ENCODE measurements at regions not wholly inside any gene's neighbourhood (a gene's known extent, or its start where the extent isn't known, plus 50 kb on each side); places are given as distances from the start of the nearest gene placed in this dataset.

DNA sequence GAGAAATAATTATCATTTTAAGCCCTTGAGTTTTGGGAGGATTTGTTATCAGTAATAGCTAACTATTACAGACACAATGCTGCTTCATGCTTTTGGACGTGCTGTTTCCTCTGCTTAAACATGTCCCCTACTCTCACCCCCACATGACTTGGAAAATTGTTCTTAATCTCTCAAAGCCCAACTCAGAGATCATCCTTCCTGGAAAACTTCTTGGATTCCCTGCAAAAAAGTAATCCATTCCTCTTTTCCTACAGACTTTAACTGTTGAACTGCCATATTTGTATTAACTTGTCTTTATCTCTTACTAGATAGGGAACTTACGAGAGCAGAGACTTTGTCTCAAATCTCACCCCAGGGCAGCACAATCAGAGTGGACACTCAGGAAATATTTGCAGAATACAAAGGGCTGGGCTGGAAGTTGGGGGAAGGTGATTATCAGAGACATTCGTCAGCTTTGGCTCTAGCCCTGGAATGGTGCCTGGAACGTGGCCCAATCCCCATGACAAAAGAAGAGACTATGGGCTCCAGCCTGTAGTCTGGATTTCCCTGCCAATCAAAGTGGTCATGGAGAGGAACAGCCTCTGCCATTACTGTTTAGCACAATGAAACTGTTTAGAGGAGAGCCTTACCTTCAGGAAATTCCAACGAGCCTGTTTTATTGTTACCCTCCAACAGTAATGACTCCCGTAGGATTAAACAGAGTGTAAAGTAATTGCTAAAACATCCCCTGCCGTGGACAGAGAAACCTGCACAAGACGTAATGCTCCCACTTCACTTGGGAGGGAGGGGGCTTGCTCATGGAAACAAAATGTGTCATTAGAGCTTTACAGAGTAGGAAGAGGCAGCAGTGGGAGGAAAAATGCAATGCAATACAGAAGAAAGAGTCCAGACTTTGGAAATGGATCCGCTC, 140.4 kb upstream of the AUTS2 start:
- Mint-ChIP-seq H3K36me3 (no peaks in the 10 kb centered on the region), H3K27me3 (peaks cover 1% of the 10 kb centered on the region), H3K4me1 (no peaks in the 10 kb centered on the region), H3K4me3 (peak overlapping the region in 1 of 4 donors; percentile 17), H3K27ac (no peak overlapping the region), H3K9me3 (no peaks in the 10 kb centered on the region)

- Mint-ChIP-seq H3K27ac (no peak overlapping the region), H3K4me1 (peaks cover 0 to 1% (median 0%) of the 10 kb centered on the region in 3 donors), H3K4me3 (no peak overlapping the region), H3K27me3 (no peaks in the 10 kb centered on the region), H3K36me3 (no peaks in the 10 kb centered on the region), H3K9me3 (peaks cover 2 to 6% (median 3%) of the 10 kb centered on the region in 3 donors)
These were observed 134.2 kb upstream of the AUTS2 start for GRCh38 chr7:69464035-69464434.

GRCh38 chr7:69465262-69465661, 133.0 kb upstream of the AUTS2 start:
- no peaks in the 10 kb centered on the region for H3K36me3 Mint-ChIP-seq
- peaks cover 0 to 2% (median 0%) of the 10 kb centered on the region in 3 donors for H3K4me1 Mint-ChIP-seq
- no peak overlapping the region for H3K4me3 Mint-ChIP-seq
- H3K27me3 Mint-ChIP-seq = no peaks in the 10 kb centered on the region
- H3K9me3 Mint-ChIP-seq = peaks cover 3 to 9% (median 7%) of the 10 kb centered on the region in 3 donors
- no peak overlapping the region for H3K27ac Mint-ChIP-seq

- no peaks in the 10 kb centered on the region for H3K36me3 Mint-ChIP-seq
- no peak overlapping the region for H3K27ac Mint-ChIP-seq
- peaks cover 0 to 2% (median 0%) of the 10 kb centered on the region in 3 donors for H3K4me1 Mint-ChIP-seq
- H3K27me3 Mint-ChIP-seq = no peaks in the 10 kb centered on the region
- no peak overlapping the region for H3K4me3 Mint-ChIP-seq
- peaks cover 5 to 12% (median 7%) of the 10 kb centered on the region in 3 donors for H3K9me3 Mint-ChIP-seq
These were observed 130.4 kb upstream of the AUTS2 start for GRCh38 chr7:69467826-69468225.

GRCh38 chr7:69476416-69476815, 121.9 kb upstream of the AUTS2 start:
- Mint-ChIP-seq H3K4me1 (no peaks in the 10 kb centered on the region), H3K27me3 (no peaks in the 10 kb centered on the region), H3K9me3 (no peaks in the 10 kb centered on the region), H3K36me3 (no peaks in the 10 kb centered on the region), H3K27ac (no peak overlapping the region), H3K4me3 (no peak overlapping the region)

DNA sequence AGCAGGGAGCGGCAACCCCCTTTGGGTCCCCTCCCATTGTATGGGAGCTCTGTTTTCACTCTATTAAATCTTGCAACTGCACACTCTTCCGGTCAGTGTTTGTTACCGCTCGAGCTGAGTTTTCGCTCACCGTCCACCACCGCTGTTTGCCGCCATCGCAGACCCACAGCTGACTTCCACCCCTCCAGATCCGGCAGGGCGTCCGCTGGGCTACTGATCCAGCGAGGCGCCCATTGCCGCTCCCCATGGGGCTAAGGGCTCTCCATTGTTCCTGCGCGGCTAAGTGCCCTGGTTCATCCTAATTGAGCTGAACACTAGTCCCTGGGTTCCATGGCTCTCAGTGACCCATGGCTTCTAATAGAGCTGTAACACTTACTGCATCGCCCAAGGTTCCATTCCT, 115.6 kb upstream of the AUTS2 start:
- Mint-ChIP-seq H3K27me3 (peaks cover 2% of the 10 kb centered on the region), H3K4me3 (no peak overlapping the region), H3K9me3 (no peaks in the 10 kb centered on the region), H3K4me1 (no peaks in the 10 kb centered on the region), H3K36me3 (peaks cover 2% of the 10 kb centered on the region), H3K27ac (no peak overlapping the region)

- H3K36me3 Mint-ChIP-seq = no peaks in the 10 kb centered on the region
- H3K9me3 Mint-ChIP-seq = no peaks in the 10 kb centered on the region
- H3K4me1 Mint-ChIP-seq = peaks cover 4 to 6% (median 5%) of the 10 kb centered on the region in 3 donors
- no peaks in the 10 kb centered on the region for H3K27me3 Mint-ChIP-seq
- no peak overlapping the region for H3K4me3 Mint-ChIP-seq
- H3K27ac Mint-ChIP-seq = no peak overlapping the region
These were observed 108.7 kb upstream of the AUTS2 start for GRCh38 chr7:69489533-69489932.

DNA sequence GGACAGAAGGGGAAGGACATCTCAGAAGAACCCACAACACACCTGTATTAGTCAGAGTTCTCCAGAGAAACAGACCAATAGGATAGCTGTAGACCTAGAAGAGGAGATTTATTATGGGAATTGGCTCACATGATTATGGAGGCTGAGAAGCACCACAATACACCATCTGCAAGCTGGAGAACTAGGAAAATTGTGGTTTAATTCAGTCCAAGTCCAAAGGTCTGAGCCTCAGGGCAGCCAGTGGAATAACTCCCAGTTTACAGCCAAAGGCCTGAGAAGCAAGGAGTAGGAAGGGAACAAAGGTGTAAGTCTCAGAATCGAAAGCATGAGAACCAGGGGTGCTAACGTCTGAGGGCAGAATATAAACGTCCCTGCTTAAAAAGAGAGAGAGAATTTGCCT, 99.6 kb upstream of the AUTS2 start:
- Mint-ChIP-seq H3K27ac (no peak overlapping the region), H3K4me3 (peak overlapping the region in 1 of 4 donors; percentile 51), H3K27me3 (no peaks in the 10 kb centered on the region), H3K9me3 (peaks cover 4 to 15% (median 10%) of the 10 kb centered on the region in 3 donors), H3K4me1 (peaks cover 4 to 7% (median 5%) of the 10 kb centered on the region in 3 donors), H3K36me3 (peaks cover 1% of the 10 kb centered on the region)

DNA sequence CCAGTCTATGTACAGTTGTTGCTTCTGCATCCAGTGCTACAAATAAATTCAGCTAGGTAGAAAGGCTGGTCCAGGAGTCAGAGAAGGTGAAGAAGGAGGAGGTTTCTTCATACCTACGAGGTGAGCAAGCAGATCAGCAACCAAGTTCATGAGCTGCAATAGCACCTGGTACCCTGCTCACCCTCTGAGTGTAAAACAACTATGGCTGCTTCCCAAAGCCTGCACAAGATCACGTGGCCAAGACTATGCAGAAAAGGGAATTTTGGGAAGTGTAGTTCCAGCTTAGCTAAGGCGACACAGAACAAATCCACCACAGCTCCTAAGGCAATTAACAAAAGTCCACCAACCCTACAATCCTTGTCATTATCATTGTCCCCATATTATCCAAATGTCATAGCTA, 95.9 kb upstream of the AUTS2 start:
- Mint-ChIP-seq H3K4me3 (no peak overlapping the region), H3K27ac (no peak overlapping the region), H3K36me3 (peaks cover 1% of the 10 kb centered on the region), H3K9me3 (peaks cover 4 to 15% (median 10%) of the 10 kb centered on the region in 3 donors), H3K27me3 (no peaks in the 10 kb centered on the region), H3K4me1 (no peaks in the 10 kb centered on the region)

DNA sequence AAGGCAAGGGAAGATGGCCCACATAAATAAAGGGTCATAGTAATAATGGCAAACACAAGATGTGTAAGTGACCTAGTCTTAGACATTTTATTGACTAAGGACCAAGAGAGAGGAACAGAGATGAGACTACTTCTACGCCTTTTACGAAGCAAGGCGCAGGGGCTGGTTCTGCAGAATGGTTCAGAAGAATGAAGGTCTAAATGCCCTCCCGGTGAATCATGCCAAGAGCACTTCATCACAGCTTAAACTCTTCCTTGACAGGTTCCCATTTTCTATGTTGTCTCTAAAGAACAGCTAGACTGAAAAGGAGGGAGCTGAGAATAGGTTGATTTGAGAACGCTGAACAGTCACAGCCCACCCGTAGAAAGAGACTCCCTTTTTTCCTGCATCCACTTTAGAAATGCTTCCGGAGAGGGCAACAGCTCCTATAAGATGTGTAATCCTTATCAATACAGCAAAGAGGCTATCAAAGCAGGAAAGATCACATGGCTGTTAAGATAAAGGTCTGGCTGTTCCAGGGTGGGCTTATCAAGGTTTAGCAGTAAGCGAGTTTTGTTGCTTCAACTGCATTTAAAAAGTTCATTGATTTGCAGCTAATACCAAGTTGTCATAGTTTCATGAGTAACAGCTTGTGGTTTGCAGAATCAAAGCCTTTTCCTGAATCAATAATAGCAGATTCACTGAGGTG, 93.4 kb upstream of the AUTS2 start:
- H3K4me3 Mint-ChIP-seq = no peak overlapping the region
- no peaks in the 10 kb centered on the region for H3K4me1 Mint-ChIP-seq
- no peaks in the 10 kb centered on the region for H3K27me3 Mint-ChIP-seq
- H3K27ac Mint-ChIP-seq = no peak overlapping the region
- H3K36me3 Mint-ChIP-seq = peaks cover 1% of the 10 kb centered on the region
- H3K9me3 Mint-ChIP-seq = peaks cover 0 to 10% (median 4%) of the 10 kb centered on the region in 3 donors

GRCh38 chr7:69508736-69509135, 89.5 kb upstream of the AUTS2 start:
- no peaks in the 10 kb centered on the region for H3K36me3 Mint-ChIP-seq
- peaks cover 0 to 3% (median 0%) of the 10 kb centered on the region in 3 donors for H3K9me3 Mint-ChIP-seq
- H3K4me3 Mint-ChIP-seq = no peak overlapping the region
- H3K27me3 Mint-ChIP-seq = no peaks in the 10 kb centered on the region
- no peaks in the 10 kb centered on the region for H3K4me1 Mint-ChIP-seq
- no peak overlapping the region for H3K27ac Mint-ChIP-seq

DNA sequence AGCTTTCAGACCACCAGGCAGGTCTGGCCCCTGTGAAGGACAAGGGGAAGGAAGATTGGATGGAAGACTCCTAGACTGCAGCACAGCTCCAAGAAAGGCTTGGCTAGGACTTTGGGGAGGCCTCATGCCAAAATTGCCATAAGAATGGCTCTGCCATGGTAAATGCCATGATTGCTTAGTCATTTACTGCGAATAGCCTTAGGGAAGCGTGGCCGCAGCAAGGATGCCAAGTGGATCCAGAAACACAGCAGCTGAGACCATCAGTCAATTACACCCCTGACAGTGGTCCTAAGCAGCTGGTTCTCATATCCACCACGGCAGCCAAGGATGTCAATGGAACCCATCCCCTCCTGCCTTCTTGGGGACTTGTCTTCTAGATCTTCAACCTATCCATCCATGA, 88.2 kb upstream of the AUTS2 start:
- H3K9me3 Mint-ChIP-seq = peaks cover 0 to 5% (median 0%) of the 10 kb centered on the region in 3 donors
- no peaks in the 10 kb centered on the region for H3K4me1 Mint-ChIP-seq
- H3K4me3 Mint-ChIP-seq = no peak overlapping the region
- H3K36me3 Mint-ChIP-seq = no peaks in the 10 kb centered on the region
- H3K27me3 Mint-ChIP-seq = no peaks in the 10 kb centered on the region
- no peak overlapping the region for H3K27ac Mint-ChIP-seq

DNA sequence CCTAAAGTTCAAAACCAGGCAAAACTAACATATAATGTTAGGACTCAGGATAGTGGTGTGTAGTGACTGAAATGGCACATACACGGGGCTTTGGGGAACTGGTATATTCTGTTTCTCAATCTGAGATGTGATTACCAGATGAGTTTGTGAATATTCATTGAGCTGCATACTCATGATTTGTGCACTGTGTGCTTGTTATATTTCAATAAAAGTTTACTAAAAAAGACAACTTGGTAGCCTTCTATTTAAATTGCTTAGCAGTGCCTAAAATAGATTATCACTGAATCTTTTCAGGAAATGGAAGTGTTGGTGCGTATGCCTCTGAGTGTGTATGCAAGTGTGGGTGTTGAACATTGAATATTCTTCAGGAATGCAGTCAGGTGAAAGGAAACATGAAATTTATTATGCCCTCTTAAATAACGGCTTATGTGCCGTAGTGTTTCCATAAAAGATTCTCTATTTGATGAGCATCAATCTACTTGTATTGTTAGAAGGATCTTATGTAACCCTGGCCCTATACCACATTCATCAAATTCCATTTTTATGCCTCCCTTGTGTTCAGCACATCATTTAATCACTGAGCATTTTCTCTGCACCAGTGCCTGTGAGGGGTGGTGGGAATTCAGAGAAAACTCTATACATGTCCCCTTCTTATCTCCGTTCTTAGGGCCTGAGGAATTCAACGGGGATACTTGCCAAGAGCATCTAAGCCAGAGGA, 82.6 kb upstream of the AUTS2 start:
- Mint-ChIP-seq H3K9me3 (peaks cover 0 to 2% (median 0%) of the 10 kb centered on the region in 3 donors), H3K4me1 (no peaks in the 10 kb centered on the region), H3K4me3 (no peak overlapping the region), H3K27me3 (no peaks in the 10 kb centered on the region), H3K27ac (no peak overlapping the region), H3K36me3 (no peaks in the 10 kb centered on the region)

DNA sequence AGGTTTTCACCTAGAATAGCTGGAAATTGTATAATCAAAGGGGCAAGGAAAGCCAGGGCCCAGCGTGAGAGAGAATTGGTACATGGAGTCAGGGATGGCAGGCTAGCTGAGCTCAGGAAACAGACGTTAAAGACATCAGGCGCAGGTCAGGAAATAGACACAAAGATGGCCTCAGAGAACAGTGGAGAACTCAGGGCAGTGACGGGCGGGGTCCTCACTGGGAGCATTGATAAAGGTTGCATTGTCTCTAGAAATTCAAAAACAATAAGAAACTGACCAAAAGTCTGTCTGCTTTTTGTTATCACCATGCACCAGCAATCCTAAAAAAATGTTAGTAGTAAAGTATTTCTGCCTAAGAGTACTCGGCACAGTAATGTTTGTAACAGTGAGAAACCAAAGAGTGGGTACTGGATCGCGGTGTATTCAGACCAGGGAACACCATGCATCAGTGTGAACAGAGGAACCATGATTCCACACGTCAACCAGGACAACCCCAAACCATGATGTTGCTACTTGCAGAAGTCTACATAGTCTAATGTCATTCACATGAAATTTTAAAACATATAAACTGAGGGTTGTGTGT, 81.9 kb upstream of the AUTS2 start:
- Mint-ChIP-seq H3K4me1 (no peaks in the 10 kb centered on the region), H3K36me3 (no peaks in the 10 kb centered on the region), H3K27me3 (no peaks in the 10 kb centered on the region), H3K9me3 (peaks cover 0 to 2% (median 0%) of the 10 kb centered on the region in 3 donors), H3K4me3 (no peak overlapping the region), H3K27ac (no peak overlapping the region)

Data from IgD-negative memory B cell (primary cell).